SKM-1 (cell line): ENCODE measurements at regions not wholly inside any gene's neighbourhood (a gene's known extent, or its start where the extent isn't known, plus 50 kb on each side); places are given as distances from the start of the nearest gene placed in this dataset.

Experiments
- DNase-seq: peaks from one replicate; lab custom pipeline; 2025; ENCODE audit not compliant: unreplicated experiment; lab: John Stamatoyannopoulos, UW

DNA sequence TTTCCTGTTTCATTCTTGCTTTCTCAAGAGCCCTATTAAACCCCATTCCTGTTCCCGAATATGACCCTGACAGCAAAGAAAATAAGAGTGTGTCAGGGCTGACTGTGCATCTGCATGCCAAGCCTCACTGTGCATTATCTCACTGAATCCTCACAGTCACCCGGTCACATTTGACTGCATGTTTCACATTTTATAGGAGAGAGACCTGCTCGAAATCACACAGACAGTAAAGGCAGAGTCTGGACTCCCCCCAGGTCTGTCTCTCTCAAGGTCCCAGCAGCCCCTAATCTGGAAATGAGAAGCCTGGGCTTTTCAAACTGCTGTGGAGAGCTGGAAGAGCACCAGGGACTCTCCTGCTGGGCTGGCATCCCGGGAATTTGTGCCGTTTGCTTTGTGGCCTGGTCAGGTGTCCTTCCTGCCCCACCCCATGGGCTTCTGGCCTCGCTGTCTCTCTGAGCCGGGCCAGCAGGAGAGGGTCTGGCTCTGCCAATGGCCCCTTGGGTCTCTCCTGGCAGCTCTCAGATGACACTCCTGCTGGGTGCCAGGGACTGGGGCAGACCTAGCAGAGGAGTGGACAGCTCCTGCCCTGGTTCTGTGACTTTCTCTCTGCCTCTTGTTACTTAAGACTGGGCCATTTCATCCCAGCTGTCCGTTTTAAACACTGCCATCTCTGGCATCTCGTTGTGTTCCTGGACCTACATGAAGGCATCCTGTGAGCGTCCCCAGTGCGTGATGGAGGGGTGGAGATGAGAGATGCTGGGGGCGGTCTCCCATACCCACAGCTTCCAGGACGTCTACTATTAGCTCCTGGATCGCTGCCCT, 173.6 kb downstream of the ARHGAP12 start:
- no peak for DNase-seq

DNA sequence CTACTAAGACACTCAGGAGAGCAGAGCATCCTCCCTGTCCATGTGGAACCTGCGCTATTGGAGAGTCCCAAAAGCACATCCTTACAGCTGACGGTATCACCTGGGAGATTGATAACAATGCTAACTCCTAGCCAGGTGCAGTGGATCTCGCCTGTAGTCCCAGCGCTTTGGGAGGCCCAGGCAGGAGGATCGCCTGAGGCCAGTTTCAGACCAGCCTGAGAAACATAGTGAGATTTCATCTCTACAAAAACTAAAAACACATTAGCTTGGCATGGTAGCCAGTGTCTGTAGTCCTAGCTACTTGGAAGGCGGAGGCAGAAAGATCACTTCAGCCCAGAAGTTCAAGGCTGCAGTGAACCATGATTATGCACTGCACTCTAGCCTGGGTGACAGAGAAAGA, 174.9 kb downstream of the ARHGAP12 start:
- DNase-seq, result no peak

DNA sequence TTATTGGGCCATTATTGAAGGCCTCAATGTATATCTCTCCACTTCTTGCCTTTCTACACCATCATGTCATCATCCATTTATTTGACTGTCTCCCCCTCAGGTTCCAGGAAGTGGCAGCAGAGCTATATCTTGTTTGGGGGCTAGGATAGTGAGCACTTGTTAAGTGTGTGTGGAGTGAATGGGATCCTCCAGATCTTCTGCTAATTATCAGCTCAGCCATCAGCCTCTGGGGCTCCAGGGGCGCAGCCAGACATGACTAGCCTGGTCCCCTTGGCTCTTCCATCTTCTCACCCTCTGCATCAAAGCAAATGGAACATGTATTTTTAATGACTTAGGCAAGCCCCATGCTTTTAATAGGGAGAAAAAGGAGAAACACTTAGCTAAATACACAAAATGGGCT, 176.5 kb downstream of the ARHGAP12 start:
- no peak for DNase-seq

DNA sequence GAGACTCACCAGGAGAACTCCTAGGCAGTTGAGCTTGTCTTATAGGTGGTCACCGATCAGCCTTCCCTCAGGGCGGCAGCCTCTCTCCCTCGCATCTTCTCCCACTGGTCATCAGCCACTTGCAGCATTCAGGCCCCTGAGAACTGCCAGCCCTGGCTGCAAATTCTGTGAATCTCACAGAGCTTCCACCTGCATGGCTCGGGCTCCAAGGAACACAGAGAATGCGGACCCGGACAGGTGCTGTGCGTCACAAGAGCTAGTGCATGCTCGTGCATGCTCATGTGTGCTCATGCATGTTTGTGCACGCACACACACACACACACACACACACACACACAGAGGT, 176.9 kb downstream of the ARHGAP12 start:
- no peak for DNase-seq

DNA sequence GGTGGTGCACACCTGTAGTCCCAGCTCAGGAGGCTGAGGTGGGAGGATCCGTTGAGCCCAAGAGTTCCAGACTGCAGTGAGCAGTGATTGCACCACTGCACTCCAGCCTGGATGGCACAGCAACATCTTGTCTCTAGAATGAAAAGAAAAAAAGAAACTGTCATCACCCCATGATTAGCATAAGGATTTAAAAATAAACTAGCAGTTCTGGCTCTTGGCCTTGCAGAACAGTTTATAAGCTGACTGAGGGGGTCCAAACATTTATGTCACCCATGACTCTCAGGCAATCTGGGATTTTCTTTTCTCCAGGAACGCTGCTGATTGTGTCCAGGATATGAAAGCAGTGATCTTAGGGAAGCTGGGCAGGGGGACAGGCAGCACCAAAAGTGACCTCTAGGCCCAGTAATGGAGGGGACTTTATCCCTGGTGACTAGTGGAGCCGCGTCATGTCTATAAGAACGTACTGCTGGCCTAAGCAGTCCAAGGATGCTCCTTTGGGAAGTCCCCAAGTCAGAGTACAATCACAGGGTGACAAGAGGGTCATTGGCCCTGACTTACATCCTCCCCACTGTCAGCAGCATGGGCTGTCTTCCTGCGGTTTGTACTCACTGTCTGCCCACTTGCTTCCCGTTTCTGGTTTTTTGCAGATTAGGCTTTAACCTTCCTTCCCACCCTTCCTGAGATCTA, 177.4 kb downstream of the ARHGAP12 start:
- no peak for DNase-seq

DNA sequence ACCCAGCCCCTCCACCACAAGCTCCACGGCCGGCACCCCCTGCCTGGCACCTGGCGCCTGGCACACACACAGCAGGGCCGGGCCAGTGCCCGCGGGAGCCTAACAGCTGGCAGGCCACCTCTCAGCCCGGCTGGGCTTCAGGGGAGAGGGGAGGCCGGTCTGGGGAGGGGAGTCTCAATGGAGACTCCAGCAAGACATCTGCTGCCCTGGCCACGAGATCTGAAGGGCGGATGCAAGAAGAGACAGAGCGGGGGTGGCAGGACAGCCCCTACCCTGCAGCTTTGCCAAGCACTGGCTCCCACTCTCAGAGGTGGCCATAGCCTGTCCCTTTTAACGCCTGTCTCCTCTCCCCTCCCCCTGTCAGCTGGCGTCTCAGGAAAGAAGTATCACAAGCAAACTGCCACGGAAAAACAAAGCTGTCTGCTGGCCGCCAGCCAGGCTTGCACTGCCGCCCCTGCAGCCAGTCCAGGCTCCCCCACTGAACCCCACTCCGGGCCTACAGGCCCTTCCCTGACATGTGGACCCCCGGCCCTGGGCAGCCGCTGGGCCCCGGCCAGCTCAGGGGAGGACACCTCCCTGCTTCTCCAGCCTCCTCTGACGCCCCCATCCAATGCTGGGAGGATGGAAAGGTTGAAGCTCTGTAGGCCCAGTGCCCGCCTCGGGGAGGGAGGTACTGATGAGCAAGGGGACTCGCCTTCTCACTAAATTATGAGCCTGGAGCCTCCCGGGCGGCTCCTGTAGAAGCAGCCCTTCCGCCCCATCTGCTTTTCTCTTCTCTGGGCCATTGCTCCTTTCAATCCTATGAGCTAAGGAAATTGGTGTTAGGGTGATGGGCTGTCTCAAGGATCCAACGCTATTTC, 178.4 kb downstream of the ARHGAP12 start:
- no peak for DNase-seq

DNA sequence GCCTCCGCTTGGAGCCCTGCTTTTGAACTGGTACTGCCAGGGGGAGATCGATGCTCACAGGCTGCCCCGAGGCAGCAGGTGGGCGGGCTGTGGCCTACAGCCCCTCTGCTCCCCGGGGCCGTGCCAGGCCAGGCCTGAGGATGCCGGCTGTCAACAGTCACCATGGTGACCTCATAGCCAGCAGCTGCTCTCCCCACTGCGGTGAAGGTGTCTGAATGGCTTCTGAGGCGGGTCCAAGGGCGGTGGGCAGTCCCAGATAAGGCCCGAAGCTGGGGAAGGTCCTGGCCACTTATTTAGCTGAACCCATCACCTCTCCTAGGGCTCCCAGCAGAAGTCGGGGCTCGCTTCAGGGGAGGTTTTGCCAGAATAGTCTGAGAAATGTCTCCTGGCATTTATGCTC, 179.3 kb downstream of the ARHGAP12 start:
- DNase-seq, result no peak

DNA sequence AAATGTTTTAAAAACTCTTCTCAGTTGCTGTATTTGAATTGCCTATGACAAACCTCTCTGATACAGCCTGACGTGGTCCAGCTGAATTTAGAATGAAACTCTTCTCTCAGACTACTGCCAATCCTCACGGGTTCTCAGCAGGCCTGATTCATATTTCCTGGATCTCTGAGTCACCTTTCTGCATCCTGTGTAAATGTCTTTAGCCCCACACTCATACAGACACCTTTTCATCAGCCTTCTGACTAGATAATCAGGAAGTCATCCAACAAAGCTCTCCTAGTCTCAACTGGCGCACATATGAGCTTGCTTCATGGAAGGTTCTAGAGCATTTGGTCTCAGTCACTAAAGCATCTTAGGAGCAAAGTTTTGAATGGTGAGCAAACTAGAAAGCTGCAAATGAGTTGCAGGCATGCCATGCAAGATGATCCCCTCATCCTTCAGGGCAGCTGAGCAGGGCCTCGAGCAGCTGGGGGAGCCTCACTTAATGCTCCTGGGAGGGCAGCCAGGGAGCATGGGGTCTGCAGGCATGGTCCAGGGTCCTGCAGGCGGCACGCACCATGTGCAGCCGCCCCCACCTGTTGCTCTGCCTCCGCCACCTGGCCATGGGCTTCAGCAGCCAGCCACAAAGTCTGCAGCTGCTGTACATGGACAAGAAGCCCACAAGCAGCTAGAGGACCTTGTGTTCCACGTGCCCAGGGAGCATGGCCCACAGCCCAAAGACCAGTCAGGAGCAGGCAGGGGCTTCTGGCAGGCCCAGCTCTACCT, 182.8 kb downstream of the ARHGAP12 start:
- DNase-seq, result no peak

DNA sequence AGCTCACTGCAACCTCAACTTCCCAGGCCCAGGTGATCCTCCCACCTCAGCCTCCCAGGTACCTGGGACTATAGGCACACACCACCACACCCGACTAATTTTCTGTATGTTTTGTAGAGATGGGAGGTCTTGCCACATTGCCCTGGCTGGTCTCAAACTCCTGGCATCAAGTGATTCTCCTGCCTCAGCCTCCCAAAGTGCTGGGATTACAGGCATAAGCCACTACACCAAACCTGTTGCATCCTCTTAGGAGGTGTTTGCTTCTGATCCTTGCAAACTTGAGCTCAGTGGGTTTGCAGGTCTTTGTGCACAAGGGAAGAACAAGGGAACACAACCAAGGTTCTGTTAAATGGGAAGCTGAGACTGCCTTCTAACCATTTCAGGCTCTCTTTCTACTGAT, 184.6 kb downstream of the ARHGAP12 start:
- no peak for DNase-seq

DNA sequence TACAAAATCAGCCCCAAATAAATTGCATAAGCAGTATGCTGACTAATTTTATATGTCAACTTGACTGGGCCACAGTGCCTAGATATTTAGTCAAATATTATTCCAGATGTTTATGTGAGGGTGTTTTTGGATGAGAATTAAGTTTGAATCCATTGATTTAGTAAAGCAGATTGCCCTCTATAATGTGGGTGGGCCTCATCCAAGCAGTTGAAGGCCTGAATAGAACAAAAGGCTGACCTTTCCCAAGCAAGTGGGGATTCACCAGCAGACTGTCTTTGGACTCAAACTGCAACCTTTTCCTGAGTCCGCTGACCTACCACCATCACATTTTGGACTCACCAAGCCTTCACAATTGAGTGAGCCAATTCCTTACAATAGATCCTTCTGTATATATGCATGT, 186.4 kb downstream of the ARHGAP12 start:
- DNase-seq, result no peak

DNA sequence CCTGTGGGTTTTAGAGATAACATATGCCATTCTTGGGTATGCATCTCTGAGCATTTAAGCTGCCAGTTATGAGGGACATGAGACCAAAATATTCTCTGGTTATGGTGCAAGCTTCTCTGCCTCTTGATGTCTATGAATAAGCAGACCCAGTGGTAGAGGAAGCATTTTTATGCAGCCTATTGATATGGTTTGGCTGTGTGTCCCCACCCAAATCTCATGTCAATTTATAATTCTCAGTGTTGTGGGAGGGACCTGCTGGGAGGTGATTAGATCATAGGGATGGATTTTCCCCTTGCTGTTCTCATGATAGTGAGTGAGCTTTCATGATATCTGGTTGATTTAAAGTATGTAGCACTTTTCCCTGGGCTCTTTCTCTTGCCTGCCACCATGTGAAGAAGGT, 187.2 kb downstream of the ARHGAP12 start:
- no peak for DNase-seq

DNA sequence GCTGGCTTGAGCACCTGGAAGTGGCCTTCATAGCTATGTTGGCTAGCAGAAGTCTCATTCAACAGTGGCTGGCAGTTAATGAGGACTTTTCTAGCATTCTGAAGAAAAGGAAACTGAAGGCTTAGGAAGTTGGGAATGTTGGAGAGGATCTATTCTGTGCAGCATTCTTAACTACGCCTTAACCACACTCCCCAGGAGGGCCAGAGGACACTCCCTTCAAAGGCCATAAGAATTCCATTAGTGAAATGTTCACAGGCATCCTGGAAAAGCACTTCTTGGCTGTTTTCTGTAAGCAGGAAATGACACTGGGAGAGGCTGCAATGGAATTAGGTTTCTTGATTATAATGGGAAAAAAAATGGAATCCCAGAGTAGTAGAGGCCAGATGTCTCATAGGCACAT, 188.9 kb downstream of the ARHGAP12 start:
- no peak for DNase-seq

DNA sequence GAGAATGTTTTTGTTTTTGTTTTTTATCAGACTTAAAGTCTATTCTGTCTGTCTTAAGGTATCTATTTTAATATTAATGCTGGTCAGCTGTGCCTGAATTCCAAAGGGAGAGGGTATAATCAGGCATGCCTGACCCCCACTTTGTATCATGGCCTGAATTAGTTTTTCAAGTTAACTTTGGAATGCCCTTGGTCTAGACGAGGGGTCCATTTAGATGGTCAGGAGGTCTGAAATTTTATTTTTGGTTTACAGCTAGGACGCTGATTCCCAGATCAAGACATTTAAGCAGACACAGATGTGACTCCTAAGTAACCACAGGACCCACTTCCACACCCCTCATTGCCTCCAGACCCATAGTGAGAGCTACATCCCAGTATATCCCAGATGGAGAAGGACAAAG, 189.5 kb downstream of the ARHGAP12 start:
- no peak for DNase-seq

DNA sequence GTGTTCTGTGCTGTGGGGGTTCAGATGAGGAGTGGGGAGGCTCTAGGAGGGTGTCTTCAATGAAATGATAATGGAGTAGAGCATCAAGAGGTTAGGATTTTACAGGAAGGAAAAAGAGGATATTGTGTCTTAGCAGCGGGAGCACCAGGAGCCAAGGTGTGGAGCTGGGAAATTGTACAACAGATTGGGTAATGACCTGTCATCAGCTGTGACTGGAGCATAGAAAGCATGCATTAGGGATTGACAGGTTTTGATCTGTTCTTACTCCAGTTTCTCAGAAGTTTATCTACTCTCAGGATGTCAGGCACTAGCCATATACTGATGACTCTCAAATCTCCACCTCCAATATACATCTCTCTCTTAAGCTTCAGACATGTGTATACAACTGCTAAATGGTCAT, 196.9 kb downstream of the ARHGAP12 start:
- no peak for DNase-seq

DNA sequence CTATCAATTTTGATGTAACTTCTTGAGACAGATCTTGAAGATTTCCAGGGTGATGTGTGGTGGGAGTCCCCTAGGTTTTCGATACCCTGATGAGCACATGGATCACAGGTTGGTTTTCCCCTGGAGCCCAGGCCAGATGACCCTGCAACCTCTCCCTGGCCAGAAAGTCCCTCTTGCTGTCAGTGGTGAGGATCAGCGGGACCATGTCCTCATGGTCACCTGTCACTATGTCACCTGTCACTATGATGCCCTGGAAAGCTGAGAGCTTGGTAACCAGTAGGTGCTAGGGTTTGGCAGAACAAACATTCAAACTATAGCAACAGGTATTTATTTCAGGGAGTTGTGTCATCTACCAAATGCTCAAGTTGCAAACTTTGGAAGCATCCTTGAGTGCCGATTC, 197.9 kb downstream of the ARHGAP12 start:
- no peak for DNase-seq

DNA sequence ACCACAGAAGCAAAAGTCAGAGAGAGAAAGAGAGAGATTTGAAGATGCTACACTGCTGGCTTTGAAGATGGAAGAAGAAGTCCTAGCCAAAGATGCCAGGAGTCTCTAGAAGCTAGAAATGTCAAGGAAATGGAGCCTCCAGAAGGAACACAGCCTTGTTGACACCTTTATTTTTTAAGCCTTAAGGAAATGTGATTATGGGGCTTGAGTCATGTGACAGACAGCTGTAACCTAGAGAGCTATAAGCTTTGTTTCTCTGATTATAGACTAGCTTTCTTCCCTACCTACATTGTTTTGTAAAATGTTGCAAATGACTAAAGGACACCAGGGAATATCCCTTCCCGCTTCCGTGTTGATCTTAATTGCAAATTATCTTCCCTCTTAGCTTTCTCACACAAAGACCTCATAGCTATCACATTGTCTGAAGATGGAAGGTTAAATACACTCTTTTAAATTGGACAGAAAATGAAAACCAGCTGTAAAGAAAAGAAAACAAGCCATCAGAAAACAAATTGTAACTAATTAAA, 199.9 kb downstream of the ARHGAP12 start:
- no peak for DNase-seq

DNA sequence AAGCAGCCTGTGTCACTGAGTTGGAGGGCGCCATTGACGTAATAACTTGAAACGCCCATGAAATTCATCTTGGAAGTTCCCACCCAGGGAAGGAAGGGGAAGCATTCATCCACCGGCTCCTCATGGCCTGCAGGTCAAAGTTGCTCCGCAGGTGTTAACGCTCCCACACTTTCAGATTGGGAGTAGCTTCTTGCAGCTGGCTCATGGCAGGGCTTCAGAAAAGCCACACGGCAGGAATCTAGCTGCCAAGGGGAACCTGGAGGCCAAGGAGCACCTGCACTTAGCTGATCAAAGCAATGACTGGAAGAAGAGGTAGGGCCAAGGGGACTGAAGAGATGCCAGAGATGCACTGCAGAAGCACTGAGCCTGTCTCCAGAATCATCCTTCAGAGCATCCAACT, 203.2 kb downstream of the ARHGAP12 start:
- no peak for DNase-seq

DNA sequence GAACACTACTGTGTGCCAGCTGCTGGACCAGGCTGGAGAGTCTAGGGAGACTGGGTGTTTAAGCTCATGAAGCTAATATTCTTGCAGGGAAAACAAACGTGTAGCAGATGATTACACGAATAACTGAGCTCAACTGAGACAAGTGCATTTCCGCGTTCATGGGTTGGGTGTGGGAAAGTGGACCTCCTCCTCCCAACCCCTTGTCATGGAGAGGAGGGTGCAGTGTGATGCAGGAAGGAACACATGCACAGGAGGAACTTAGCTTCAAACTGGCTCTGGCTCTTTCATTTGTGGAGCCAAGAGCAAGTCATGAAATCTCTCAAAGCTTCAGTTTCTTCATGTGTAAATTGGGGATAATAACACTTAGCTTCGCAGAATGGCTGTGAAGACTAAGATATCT, 204.3 kb downstream of the ARHGAP12 start:
- DNase-seq, result no peak

DNA sequence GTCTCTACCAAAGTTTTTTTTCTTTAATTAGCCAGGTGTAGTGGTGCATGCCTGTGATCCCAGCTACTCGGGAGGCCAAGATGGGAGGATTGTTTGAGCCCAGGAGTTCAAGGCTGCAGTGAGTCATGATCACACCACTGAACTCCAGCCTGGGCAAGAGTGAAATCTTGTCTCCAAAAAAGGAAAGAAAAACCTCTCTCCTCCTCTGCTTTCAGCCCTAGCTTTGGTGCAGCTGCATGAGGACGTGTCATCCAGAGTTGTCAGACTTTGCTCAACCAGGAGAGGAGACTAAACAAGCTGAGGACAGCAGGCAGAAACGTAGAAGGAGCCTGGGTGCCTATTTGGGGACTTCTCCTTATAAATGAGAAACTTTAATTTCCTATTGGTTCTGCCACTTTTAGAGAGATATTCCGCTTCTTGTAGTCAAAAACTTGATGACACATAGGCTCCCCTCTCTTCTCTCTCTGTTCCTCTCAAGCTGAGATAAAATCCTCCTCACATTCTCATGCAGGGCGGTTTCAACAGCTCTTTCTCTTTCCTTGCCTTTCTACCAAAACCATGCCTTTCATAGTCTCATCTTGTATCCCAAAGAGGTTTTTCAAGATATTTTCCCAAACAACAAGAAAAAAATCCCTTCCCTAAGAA, 205.4 kb downstream of the ARHGAP12 start:
- no peak for DNase-seq

DNA sequence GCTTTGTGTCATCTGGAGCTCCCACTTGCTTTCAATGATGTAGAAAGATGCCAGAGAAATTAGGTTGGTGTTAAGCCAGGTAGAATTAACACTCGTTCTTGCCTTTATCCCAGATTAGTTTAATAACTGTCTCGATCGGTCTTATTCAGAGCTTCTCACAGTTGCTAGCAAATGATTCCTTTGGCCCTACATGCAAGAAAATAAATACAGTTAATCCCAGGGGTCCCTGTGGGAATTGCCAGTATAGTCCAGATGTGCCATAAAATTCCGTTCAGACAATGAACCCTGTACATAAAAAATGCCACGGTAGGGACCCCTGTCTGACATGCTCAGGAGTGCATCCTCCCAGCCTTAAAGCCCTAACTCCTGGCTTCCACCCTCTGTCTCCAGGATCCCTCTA, 207.5 kb downstream of the ARHGAP12 start:
- DNase-seq, result no peak
